ENCODE measurements at regions not wholly inside any gene's neighbourhood (a gene's known extent, or its start where the extent isn't known, plus 50 kb on each side); places are given as distances from the start of the nearest gene placed in this dataset.

- DNase-seq (ENCODE audit: low read depth), result no peak
Measured at GRCh38 chr2:2848621-2849333, 517.7 kb upstream of the MYT1L start.

DNA sequence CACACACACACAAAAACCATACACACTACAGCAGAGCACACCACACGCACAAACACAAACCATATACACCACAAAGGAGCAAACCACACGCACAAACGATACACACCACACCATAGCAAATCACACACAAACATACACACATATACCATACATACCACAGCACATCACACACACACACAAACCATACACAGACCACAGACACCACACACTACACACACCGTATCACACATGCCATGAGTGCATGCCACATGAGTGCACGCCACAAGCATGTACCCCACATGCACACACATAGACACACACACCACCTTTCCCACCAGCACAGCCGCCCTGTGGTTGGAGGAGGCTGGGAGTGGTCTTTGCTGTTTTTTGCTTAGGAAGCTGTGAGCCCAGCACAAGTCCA is 517.1 kb upstream of the MYT1L start:
- DNase-seq (ENCODE audit: low read depth), result no peak

- no peak for DNase-seq (ENCODE audit: low read depth)
Measured at GRCh38 chr2:2847209-2847676, 516.2 kb upstream of the MYT1L start.

GRCh38 chr2:2846332-2847208 is 515.5 kb upstream of the MYT1L start:
- no peak for DNase-seq (ENCODE audit: low read depth)

- no peak for DNase-seq (ENCODE audit: low read depth)
Measured at GRCh38 chr2:2845806-2846315, 514.8 kb upstream of the MYT1L start.

DNA sequence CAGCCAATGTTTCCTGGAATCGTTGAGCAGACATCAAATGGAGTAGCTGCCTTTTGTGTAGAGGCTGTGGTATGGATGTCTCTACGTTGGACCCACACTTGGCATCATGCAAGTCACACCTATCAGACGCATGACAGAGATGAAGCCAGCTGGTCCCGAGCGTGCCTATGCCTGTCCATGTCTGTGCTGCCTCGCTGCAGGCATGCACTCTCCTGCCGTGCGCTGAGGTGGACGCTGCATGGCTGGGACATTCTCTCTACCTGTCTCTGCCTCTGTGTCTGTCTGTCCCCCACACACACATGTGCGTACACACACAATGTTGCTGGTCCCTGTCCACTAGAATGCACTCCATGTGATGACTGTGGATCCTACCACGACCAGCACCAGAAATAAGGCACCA is 514.2 kb upstream of the MYT1L start:
- no peak for DNase-seq (ENCODE audit: low read depth)

DNA sequence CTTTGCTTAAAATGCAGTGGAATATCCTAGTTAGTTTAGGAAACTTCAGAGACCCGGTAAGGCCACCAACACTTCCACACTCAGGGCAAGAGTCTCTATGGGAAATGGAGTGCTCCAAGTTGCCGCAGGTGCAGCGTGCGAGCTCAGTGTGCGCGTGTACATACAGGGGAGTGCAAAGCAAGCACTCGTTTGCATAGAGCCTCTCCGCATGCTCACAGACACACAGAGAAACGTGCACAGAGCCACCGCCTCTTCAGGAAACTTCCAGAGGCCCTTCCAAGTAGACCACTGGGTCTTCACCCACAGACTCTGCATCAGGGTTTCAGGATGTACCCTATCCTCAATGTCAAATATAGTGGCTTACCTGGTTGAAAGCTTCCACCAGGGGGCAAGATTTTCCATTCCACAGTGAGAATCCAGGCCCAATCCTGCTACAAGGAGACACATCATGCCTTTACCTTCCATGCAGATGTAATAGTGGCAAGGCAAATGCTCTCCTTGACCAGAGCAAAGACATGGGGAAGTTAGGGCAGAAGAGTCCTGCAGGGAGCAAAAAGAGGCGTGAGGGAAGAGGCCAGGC is 513.0 kb upstream of the MYT1L start:
- no peak for DNase-seq (ENCODE audit: low read depth)

GRCh38 chr2:2842466-2842865 is 511.4 kb upstream of the MYT1L start:
- no peak for DNase-seq (ENCODE audit: low read depth)

- DNase-seq (ENCODE audit: low read depth), result no peak
Measured at GRCh38 chr2:2840681-2841300, 509.7 kb upstream of the MYT1L start.

GRCh38 chr2:2839782-2840531 is 508.9 kb upstream of the MYT1L start:
- no peak for DNase-seq (ENCODE audit: low read depth)

DNA sequence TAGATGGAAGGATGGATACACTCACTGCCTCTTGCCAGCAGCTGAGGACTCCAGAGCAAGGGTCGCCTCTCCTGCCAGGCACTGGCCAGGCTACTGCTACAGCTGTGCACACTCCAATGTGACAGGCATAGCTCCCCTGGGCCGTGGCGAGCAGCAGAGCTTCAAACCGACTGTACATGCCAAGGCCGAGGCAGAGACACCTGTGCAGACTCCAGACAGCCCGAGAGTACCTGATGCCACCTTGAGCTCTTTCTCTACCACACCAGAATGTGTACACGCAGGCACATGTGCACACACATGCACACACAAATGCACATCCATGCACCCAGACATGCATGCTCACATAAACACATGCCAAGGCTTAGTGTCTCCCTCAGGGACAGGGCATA is 508.3 kb upstream of the MYT1L start:
- DNase-seq (ENCODE audit: low read depth), result no peak

- no peak for DNase-seq (ENCODE audit: low read depth)
Measured at GRCh38 chr2:2838548-2838845, 507.4 kb upstream of the MYT1L start.

DNA sequence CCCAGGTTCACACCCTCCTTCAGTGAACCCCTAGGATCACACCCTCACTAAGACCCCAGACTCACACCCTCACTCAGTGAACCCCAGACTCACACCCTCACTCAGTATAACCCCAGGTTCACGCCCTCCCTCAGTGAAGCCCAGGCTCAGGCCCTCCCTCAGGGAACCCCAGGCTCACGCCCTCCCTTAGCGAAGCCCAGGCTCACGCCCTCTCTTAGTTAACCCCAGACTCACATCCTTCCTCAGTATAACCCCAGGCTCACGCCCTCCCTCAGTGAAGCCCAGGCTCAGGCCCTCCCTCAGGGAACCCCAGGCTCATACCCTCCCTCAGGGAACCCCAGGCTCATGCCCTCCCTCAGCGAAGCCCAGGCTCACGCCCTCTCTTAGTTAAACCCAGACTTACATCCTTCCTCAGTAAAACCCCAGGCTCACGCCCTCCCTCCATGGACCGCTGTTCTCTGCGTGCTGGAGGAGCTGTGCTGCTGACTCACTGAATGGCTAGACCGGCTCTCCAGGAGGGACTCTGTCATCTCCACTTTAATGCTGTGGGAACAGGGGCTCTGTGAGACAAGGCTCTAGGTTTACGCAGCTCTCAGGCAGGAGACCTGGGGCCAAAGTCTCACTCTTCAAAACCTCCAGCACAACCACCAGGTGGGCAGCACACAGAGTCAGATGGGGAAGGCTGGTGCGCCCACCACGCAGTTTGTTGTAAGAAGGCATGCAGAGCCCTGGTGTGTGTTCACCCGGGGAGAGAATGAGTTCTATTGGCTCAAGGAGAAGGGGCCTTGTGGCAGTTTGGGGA is 506.9 kb upstream of the MYT1L start:
- no peak for DNase-seq (ENCODE audit: low read depth)

DNA sequence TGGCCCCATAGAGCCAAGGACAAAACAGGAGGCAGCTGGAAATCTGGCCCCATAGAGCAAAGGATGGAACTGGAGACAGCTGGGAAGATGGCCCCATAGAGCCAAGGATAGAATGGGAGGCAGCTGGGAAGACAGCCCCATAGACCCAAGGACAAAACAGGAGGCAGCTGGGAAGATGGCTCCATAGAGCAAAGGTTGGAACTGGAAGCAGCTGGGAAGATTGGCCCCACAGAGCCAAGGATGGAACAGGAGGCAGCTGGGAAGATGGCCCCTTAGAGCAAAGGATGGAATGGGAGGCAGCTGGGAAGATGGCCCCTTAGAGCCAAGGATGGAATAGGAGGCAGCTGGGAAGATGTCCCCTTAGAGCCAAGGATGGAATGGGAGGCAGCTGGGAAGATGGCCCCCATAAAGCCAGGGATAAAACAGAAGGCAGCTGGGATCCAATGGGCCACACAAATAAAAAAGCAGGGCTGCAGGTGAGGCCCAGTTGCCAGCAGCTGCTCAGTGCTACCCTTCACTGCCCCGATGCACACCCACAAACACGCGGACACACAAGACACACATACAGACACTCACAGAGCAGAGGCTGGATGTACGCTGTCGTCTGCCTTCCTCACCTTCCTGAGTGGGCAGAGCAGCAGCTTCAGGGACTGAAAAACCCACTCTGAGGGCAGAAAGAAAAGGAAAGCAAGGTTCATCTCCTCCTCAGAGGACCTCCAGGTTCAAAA is 505.4 kb upstream of the MYT1L start:
- DNase-seq (ENCODE audit: low read depth), result no peak

DNA sequence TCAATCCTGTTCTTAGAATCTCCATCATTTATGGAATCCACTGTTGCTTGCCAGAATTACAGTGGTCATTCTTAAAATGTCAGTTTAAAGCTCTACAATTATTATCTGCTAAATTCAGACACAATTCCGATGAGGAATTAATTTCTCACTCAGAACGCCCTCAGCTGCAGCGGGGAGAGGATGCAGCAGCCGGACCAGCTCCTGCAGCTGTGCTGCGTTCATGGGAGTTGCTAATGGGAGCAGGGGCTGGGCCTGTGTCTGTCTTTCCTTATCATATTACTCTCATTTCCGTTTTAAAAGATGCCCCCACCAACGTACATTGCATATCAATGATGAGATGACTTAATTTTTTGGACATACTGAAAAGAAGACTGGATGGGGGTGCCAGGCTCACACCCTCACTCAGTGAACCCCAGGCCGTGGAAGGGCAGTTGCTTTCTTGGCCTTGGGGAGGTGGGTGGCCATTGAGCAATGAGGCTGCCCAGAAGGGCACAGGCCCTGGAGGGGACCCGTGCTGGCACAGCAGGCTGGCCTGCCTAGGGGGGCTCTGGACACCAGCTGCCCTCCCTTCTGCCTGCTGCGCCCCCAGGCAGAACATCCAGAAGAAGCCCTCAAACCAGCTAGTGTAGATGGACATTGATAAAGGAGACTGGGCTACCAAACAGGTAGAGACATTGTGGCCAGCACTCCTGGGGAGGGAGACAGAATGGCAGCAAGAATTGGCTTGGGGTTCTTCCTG is 503.6 kb upstream of the MYT1L start:
- no peak for DNase-seq (ENCODE audit: low read depth)

DNA sequence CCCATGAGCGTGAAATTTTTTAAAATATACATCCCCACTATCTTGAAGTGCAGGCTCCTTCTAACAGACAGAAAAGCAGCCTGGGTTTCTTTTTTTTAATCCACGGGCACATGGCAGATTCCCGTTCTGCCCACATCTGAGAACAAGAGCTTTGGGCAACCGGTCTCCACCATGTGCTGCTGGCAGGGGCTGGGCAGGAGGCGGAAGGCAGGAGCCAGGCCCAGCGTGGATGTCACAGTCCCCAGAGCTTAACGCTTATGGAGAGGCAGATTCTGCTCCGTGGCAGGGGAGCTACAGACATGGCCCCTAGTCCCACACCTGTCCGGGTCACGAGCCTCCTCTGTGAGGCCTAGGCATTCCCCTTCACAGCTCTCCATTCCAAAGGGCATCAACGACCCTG is 503.0 kb upstream of the MYT1L start:
- DNase-seq (ENCODE audit: low read depth), result no peak

- DNase-seq (ENCODE audit: low read depth), result no peak
Measured at GRCh38 chr2:2832657-2833056, 501.6 kb upstream of the MYT1L start.

DNA sequence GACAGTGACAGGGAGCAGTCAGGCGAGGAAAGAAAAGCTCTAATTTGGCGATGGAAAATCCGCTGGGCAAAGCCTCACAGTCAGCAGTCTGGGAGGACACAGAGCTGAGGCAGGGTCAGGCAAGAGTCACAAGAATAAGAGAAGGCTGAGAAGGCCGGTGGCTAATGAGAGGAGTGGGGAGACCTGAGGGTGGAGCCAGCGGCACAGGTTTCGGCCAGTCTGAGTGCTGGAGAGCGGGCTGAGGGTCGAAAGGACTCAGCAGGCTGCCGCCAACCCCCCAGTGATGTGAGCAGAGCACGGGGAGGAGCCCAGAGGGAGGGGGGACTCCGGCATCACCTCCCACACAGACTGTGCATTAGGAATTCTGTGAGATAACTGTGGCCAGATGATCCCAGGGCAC is 500.6 kb upstream of the MYT1L start:
- DNase-seq (ENCODE audit: low read depth), result no peak

DNA sequence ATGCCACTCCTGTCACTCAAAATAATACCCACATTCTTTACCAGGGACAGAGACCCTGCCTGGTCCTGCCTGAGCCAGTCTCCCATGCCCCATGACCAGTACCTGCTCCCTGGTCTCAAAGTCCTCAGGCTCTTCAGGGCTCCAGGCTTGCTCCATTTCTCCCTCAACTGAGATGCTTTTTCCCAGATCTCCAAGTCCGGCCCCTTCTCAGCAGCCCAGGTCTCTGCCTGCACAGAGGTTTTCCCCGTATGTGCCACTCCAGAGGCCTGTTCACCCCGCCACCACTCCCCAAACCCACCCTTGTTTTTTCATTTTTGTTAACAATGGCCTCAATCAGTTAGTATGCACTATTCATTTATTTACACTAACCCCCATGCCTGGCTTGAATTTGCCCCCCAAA is 499.5 kb upstream of the MYT1L start:
- DNase-seq (ENCODE audit: low read depth), result no peak
